RWPE2 (cell line): ENCODE measurements at regions not wholly inside any gene's neighbourhood (a gene's known extent, or its start where the extent isn't known, plus 50 kb on each side); places are given as distances from the start of the nearest gene placed in this dataset.

ENCODE experiments used
- ATAC-seq: fragments of 200-7000 bp; cut with Tn5 transposase; 3 replicates; pipeline ENCODE4 v1.9.1; 2021; ENCODE audit warnings: low read depth
- DNase-seq: peaks from one replicate; pipeline ENCODE4 v3.0.0-alpha.2; 2020; ENCODE audit warnings: low spot score
- H3K27ac ChIP-seq: fragments of 450-650 bp; 2 replicates; pipeline ENCODE4 v1.5.1; 2017; ENCODE audit warnings: mild to moderate bottlenecking; ENCODE audit not compliant: poor library complexity, severe bottlenecking
- H3K27me3 ChIP-seq: fragments of 250-450 bp; sonication (Bioruptor Pico); 2 replicates; pipeline ENCODE4 v1.5.1; 2021; ENCODE audit warnings: mild to moderate bottlenecking, moderate library complexity; ENCODE audit not compliant: insufficient read depth, poor library complexity, severe bottlenecking
- H3K36me3 ChIP-seq: fragments of 250-450 bp; sonication (Bioruptor Pico); 2 replicates; pipeline ENCODE4 v1.5.1; 2020; ENCODE audit warnings: low read depth, mild to moderate bottlenecking, moderate library complexity
- H3K4me1 ChIP-seq: fragments of 250-450 bp; sonication (Bioruptor Pico); 2 replicates; pipeline ENCODE4 v1.5.1; 2021; ENCODE audit warnings: mild to moderate bottlenecking, moderate library complexity; ENCODE audit not compliant: insufficient read depth, poor library complexity, severe bottlenecking
- H3K4me3 ChIP-seq: fragments of 250-450 bp; sonication (Bioruptor Pico); 2 replicates; pipeline ENCODE4 v1.5.1; 2021; ENCODE audit warnings: mild to moderate bottlenecking, moderate library complexity; ENCODE audit not compliant: severe bottlenecking
- H3K9me3 ChIP-seq: fragments of 250-450 bp; sonication (Bioruptor Pico); 2 replicates; pipeline ENCODE4 v1.5.1; 2021; ENCODE audit warnings: mild to moderate bottlenecking, moderate library complexity; ENCODE audit not compliant: severe bottlenecking
- CTCF ChIP-seq: fragments of 450-650 bp; IDR thresholded peaks from one replicate; pipeline ENCODE4 v1.5.1; 2017; ENCODE audit warnings: mild to moderate bottlenecking, moderate library complexity; ENCODE audit not compliant: poor library complexity, severe bottlenecking

- no peak for TF ChIP-seq CTCF
- no peaks in the 10 kb centered on the region for H3K36me3 ChIP-seq
- ATAC-seq (no peak), DNase-seq (no peak)
- H3K27ac ChIP-seq, result no peak overlapping the region
- no peaks in the 10 kb centered on the region for H3K4me1 ChIP-seq
- no peaks in the 10 kb centered on the region for H3K9me3 ChIP-seq
- no peaks in the 10 kb centered on the region for H3K27me3 ChIP-seq
- H3K4me3 ChIP-seq, result no peak overlapping the region
Measured at GRCh38 chr10:130985158-130985753, 326.3 kb downstream of the TCERG1L start.

GRCh38 chr10:130986846-130987245 lies 324.7 kb downstream of the TCERG1L start:
- no peak for TF ChIP-seq CTCF
- Histone ChIP-seq H3K36me3 (no peaks in the 10 kb centered on the region), H3K9me3 (no peaks in the 10 kb centered on the region), H3K4me1 (no peaks in the 10 kb centered on the region), H3K27ac (no peak overlapping the region), H3K27me3 (no peaks in the 10 kb centered on the region), H3K4me3 (no peak overlapping the region)
- ATAC-seq (no peak), DNase-seq (no peak)

GRCh38 chr10:130987401-130987800 lies 324.1 kb downstream of the TCERG1L start:
- no peaks in the 10 kb centered on the region for H3K27me3 ChIP-seq
- ATAC-seq, result no peak
- H3K36me3 ChIP-seq, result no peaks in the 10 kb centered on the region
- no peak for DNase-seq
- H3K4me3 ChIP-seq, result no peak overlapping the region
- H3K27ac ChIP-seq, result no peak overlapping the region
- no peak for TF ChIP-seq CTCF
- H3K4me1 ChIP-seq, result no peaks in the 10 kb centered on the region
- no peaks in the 10 kb centered on the region for H3K9me3 ChIP-seq

GRCh38 chr10:130989670-130990232 lies 321.8 kb downstream of the TCERG1L start:
- Histone ChIP-seq H3K36me3 (no peaks in the 10 kb centered on the region), H3K27me3 (no peaks in the 10 kb centered on the region), H3K27ac (no peak overlapping the region), H3K4me3 (no peak overlapping the region), H3K4me1 (no peaks in the 10 kb centered on the region), H3K9me3 (no peaks in the 10 kb centered on the region)
- no peak for DNase-seq
- ATAC-seq, result no peak
- no peak for TF ChIP-seq CTCF

GRCh38 chr10:130990486-130990885 lies 321.0 kb downstream of the TCERG1L start:
- Histone ChIP-seq H3K4me3 (no peak overlapping the region), H3K27me3 (no peaks in the 10 kb centered on the region), H3K27ac (no peak overlapping the region), H3K4me1 (no peaks in the 10 kb centered on the region), H3K9me3 (no peaks in the 10 kb centered on the region), H3K36me3 (no peaks in the 10 kb centered on the region)
- DNase-seq (no peak), ATAC-seq (no peak)
- no peak for TF ChIP-seq CTCF
